ENCODE measurements at regions not wholly inside any gene's neighbourhood (a gene's known extent, or its start where the extent isn't known, plus 50 kb on each side); places are given as distances from the start of the nearest gene placed in this dataset.

GRCh38 chr10:28095791-28096378 lies 97.0 kb upstream of the ODAD2 start:
- Histone ChIP-seq H3K4me3 (ENCODE audit: low read length in 3 of 3) (no peak overlapping the region), H3K9me3 (ENCODE audit: control insufficient read depth in 2 of 3, insufficient read depth in 1 of 3, low read length in 3 of 3) (no peaks in the 10 kb centered on the region), H3K4me1 (ENCODE audit: control insufficient read depth in 2 of 3, insufficient read depth in 2 of 3, low read depth in 1 of 3, low read length in 3 of 3) (no peaks in the 10 kb centered on the region), H3K27ac (ENCODE audit: low read depth in 2 of 2, low read length in 2 of 2) (no peak overlapping the region), H3K27me3 (ENCODE audit: control insufficient read depth, insufficient read depth, low read length) (no peaks in the 10 kb centered on the region), H3K36me3 (ENCODE audit: control insufficient read depth in 2 of 3, insufficient read depth in 3 of 3, low read length in 3 of 3) (no peaks in the 10 kb centered on the region), H3K9ac (ENCODE audit: low read length in 3 of 3) (no peak overlapping the region)
- TF ChIP-seq, protein P1, sequence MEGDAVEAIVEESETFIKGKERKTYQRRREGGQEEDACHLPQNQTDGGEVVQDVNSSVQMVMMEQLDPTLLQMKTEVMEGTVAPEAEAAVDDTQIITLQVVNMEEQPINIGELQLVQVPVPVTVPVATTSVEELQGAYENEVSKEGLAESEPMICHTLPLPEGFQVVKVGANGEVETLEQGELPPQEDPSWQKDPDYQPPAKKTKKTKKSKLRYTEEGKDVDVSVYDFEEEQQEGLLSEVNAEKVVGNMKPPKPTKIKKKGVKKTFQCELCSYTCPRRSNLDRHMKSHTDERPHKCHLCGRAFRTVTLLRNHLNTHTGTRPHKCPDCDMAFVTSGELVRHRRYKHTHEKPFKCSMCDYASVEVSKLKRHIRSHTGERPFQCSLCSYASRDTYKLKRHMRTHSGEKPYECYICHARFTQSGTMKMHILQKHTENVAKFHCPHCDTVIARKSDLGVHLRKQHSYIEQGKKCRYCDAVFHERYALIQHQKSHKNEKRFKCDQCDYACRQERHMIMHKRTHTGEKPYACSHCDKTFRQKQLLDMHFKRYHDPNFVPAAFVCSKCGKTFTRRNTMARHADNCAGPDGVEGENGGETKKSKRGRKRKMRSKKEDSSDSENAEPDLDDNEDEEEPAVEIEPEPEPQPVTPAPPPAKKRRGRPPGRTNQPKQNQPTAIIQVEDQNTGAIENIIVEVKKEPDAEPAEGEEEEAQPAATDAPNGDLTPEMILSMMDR (IDR thresholded peaks at IDR 0.05; ENCODE audit: borderline replicate concordance, extremely low read depth, insufficient read depth), result no peak
- DNase-seq (no peak), FAIRE-seq (no peak)
- intact Hi-C loops (cut with DNase I), result no loop called here

- intact Hi-C loops (cut with DNase I), result no loop called here
- H3K4me1 ChIP-seq (ENCODE audit: control insufficient read depth in 2 of 3, insufficient read depth in 2 of 3, low read depth in 1 of 3, low read length in 3 of 3), result no peaks in the 10 kb centered on the region
- H3K9ac ChIP-seq (ENCODE audit: low read length in 3 of 3), result no peak overlapping the region
- no peak overlapping the region for H3K27ac ChIP-seq (ENCODE audit: low read depth in 2 of 2, low read length in 2 of 2)
- no peaks in the 10 kb centered on the region for H3K9me3 ChIP-seq (ENCODE audit: control insufficient read depth in 2 of 3, insufficient read depth in 1 of 3, low read length in 3 of 3)
- no peaks in the 10 kb centered on the region for H3K36me3 ChIP-seq (ENCODE audit: control insufficient read depth in 2 of 3, insufficient read depth in 3 of 3, low read length in 3 of 3)
- H3K27me3 ChIP-seq (ENCODE audit: control insufficient read depth, insufficient read depth, low read length), result no peaks in the 10 kb centered on the region
- FAIRE-seq, result no peak
- no peak for DNase-seq
- H3K4me3 ChIP-seq (ENCODE audit: low read length in 3 of 3), result no peak overlapping the region
- TF ChIP-seq, protein P1 (IDR thresholded peaks at IDR 0.05; ENCODE audit: borderline replicate concordance, extremely low read depth, insufficient read depth), result no peak
Measured at GRCh38 chr10:28094121-28094520, 95.2 kb upstream of the ODAD2 start.

GRCh38 chr10:28091913-28092312 lies 93.0 kb upstream of the ODAD2 start:
- H3K4me1 ChIP-seq (ENCODE audit: control insufficient read depth in 2 of 3, insufficient read depth in 2 of 3, low read depth in 1 of 3, low read length in 3 of 3), result no peaks in the 10 kb centered on the region
- H3K36me3 ChIP-seq (ENCODE audit: control insufficient read depth in 2 of 3, insufficient read depth in 3 of 3, low read length in 3 of 3), result peaks cover 0 to 3% (median 0%) of the 10 kb centered on the region in 3 donors
- no peak overlapping the region for H3K27ac ChIP-seq (ENCODE audit: low read depth in 2 of 2, low read length in 2 of 2)
- no peak overlapping the region for H3K9ac ChIP-seq (ENCODE audit: low read length in 3 of 3)
- DNase-seq (no peak), FAIRE-seq (no peak)
- no peaks in the 10 kb centered on the region for H3K9me3 ChIP-seq (ENCODE audit: control insufficient read depth in 2 of 3, insufficient read depth in 1 of 3, low read length in 3 of 3)
- intact Hi-C loops (cut with DNase I), result no loop called here
- no peaks in the 10 kb centered on the region for H3K27me3 ChIP-seq (ENCODE audit: control insufficient read depth, insufficient read depth, low read length)
- TF ChIP-seq, protein P1 (IDR thresholded peaks at IDR 0.05; ENCODE audit: borderline replicate concordance, extremely low read depth, insufficient read depth), result no peak
- no peak overlapping the region for H3K4me3 ChIP-seq (ENCODE audit: low read length in 3 of 3)

GRCh38 chr10:28090506-28090905 lies 91.6 kb upstream of the ODAD2 start:
- intact Hi-C loops (cut with DNase I), result no loop called here
- TF ChIP-seq, protein P1 (IDR thresholded peaks at IDR 0.05; ENCODE audit: borderline replicate concordance, extremely low read depth, insufficient read depth), result no peak
- Histone ChIP-seq H3K36me3 (ENCODE audit: control insufficient read depth in 2 of 3, insufficient read depth in 3 of 3, low read length in 3 of 3) (peaks cover 0 to 3% (median 0%) of the 10 kb centered on the region in 3 donors), H3K27ac (ENCODE audit: low read depth in 2 of 2, low read length in 2 of 2) (no peak overlapping the region), H3K4me1 (ENCODE audit: control insufficient read depth in 2 of 3, insufficient read depth in 2 of 3, low read depth in 1 of 3, low read length in 3 of 3) (no peaks in the 10 kb centered on the region), H3K9ac (ENCODE audit: low read length in 3 of 3) (no peak overlapping the region), H3K4me3 (ENCODE audit: low read length in 3 of 3) (no peak overlapping the region), H3K9me3 (ENCODE audit: control insufficient read depth in 2 of 3, insufficient read depth in 1 of 3, low read length in 3 of 3) (no peaks in the 10 kb centered on the region), H3K27me3 (ENCODE audit: control insufficient read depth, insufficient read depth, low read length) (no peaks in the 10 kb centered on the region)
- FAIRE-seq, result no peak
- no peak for DNase-seq
